ENCODE measurements at regions not wholly inside any gene's neighbourhood (a gene's known extent, or its start where the extent isn't known, plus 50 kb on each side); places are given as distances from the start of the nearest gene placed in this dataset.

DNA sequence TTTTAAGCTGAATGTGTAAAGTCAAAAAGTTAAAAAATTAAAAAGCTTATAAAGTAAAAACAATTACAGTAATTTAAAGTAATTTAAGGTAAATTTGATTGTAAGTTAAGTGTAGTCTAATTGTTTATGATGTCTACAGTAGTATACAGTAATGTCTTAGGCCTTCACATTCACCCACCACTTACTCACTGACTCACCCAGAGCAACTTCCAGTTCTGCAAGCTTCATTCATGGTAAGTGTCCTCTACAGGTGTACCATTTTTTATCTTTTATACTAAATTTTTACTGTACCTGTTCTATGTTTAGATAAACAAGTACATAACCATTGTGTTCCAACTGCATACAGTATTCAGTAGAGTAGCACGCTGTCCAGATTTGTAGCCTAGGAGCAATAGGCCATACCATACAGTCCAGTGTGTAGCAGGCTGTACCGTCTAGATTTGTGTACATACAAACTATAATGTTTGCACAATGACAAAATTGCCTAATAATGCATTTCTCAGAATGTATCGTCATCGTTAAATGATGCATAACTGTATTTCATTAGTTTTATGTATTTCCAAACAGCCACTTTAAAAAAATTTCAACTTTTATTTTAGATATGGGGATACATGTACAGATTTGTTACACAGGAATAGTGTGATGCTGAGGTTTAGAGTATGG is 319.3 kb downstream of the DYSF start:
- Histone ChIP-seq H3K27ac (no peak overlapping the region), H3F3A (ENCODE audit: insufficient read depth, low read depth) (peaks cover 12% of the 10 kb centered on the region), H3K4me3 (no peak overlapping the region), H3K4me1 (replicated peaks; ENCODE audit: insufficient read depth) (peaks cover 14% of the 10 kb centered on the region; the same call in 1 of the 2 replicates), H3K4me2 (no peak overlapping the region), H3K27me3 (ENCODE audit: insufficient read depth, low read depth) (no peaks in the 10 kb centered on the region), H3K9me2 (ENCODE audit: insufficient read depth) (no peaks in the 10 kb centered on the region), H3K79me2 (ENCODE audit: low read depth) (no peaks in the 10 kb centered on the region), H2AFZ (no peak overlapping the region), H3K36me3 (ENCODE audit: low read depth) (no peaks in the 10 kb centered on the region), H3K9me3 (ENCODE audit: insufficient read depth, low read depth) (peaks cover 9% of the 10 kb centered on the region; the same call in 1 of the 2 replicates), H4K20me1 (ENCODE audit: insufficient read depth) (no peaks in the 10 kb centered on the region)
- TF ChIP-seq EZH2 (IDR thresholded peaks at IDR 0.05; ENCODE audit: low read depth): no peak
- TF ChIP-seq, protein P1, sequence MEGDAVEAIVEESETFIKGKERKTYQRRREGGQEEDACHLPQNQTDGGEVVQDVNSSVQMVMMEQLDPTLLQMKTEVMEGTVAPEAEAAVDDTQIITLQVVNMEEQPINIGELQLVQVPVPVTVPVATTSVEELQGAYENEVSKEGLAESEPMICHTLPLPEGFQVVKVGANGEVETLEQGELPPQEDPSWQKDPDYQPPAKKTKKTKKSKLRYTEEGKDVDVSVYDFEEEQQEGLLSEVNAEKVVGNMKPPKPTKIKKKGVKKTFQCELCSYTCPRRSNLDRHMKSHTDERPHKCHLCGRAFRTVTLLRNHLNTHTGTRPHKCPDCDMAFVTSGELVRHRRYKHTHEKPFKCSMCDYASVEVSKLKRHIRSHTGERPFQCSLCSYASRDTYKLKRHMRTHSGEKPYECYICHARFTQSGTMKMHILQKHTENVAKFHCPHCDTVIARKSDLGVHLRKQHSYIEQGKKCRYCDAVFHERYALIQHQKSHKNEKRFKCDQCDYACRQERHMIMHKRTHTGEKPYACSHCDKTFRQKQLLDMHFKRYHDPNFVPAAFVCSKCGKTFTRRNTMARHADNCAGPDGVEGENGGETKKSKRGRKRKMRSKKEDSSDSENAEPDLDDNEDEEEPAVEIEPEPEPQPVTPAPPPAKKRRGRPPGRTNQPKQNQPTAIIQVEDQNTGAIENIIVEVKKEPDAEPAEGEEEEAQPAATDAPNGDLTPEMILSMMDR (conservative IDR thresholded peaks at IDR 0.05): no peak
- intact Hi-C loops (cut with micrococcal nuclease; ENCODE audit: unreplicated experiment): no loop called here
- CTCF ChIA-PET: no interaction called here
- POLR2A ChIA-PET (ENCODE audit: unreplicated experiment): no interaction called here
- BruUV-seq (replicated peaks): no TSS peak
- peak in 1 of 2 experiments; percentile 60 for DNase-seq

DNA sequence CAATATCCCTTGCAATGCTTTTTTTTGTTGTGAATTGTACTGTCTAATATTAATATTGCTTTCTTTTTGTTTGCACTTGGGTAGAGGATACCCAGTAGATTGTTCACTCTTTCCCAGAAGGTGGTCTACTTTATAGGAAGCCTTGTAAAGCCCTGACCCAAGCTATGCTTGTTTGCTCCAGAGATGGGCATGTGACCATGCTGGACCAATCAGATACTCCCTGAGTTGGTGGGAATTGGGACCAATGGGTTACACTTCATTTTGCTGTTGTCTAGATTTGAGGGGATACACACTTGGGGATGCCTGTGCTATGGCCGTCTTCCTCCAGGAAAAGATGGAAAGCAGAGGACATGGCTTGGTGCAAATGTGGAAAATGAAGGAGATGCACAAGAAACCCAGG is 314.3 kb downstream of the DYSF start:
- Histone ChIP-seq H3K4me1 (replicated peaks; ENCODE audit: insufficient read depth) (peaks cover 10% of the 10 kb centered on the region; the same call in 1 of the 2 replicates), H3K9me3 (ENCODE audit: insufficient read depth, low read depth) (peaks cover 9% of the 10 kb centered on the region; the same call in 1 of the 2 replicates), H3K4me2 (no peak overlapping the region), H3K9me2 (ENCODE audit: insufficient read depth) (0 out of 2 replicates have a peak, but pooled peaks cover under 1% of the 10 kb centered on the region), H3K27ac (no peak overlapping the region), H2AFZ (no peak overlapping the region), H3K27me3 (ENCODE audit: insufficient read depth, low read depth) (no peaks in the 10 kb centered on the region), H3K36me3 (ENCODE audit: low read depth) (no peaks in the 10 kb centered on the region), H3F3A (ENCODE audit: insufficient read depth, low read depth) (peaks cover 9% of the 10 kb centered on the region), H4K20me1 (ENCODE audit: insufficient read depth) (no peaks in the 10 kb centered on the region), H3K4me3 (no peak overlapping the region), H3K79me2 (ENCODE audit: low read depth) (no peaks in the 10 kb centered on the region)
- no TSS peak for BruUV-seq (replicated peaks)
- TF ChIP-seq, protein P1 (conservative IDR thresholded peaks at IDR 0.05): no peak
- no peak for TF ChIP-seq EZH2 (IDR thresholded peaks at IDR 0.05; ENCODE audit: low read depth)
- ChIA-PET POLR2A (ENCODE audit: unreplicated experiment) (no interaction called here), CTCF (interaction anchor here (1.1 kb wide), 1 partner anchor 382 kb away, joined by 3 read pairs; no protein-coding TSS in a partner anchor)
- intact Hi-C loops (cut with micrococcal nuclease; ENCODE audit: unreplicated experiment): no loop called here
- no peak for DNase-seq

DNA sequence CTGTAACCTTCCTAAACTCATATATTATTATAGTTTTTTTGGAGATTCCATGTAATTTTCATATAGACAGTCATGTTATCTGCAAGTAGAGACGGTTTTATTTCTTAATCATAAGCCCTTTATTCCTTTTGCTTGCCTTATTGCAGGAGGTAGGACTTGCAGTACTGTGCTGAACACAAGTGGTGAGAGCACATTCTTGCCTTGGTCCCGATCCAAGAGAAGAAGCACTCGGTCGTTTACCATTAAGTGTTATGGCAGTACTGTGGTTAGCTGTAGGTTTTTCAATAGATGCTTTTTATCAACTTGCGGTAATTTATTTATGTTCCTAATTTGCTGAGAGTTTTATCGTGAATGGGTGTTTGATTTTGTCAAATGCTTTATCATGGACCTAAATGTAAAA is 305.7 kb downstream of the DYSF start:
- no peaks in the 10 kb centered on the region for H3K27me3 ChIP-seq (ENCODE audit: insufficient read depth, low read depth)
- DNase-seq: no peak
- H3K4me1 ChIP-seq (replicated peaks; ENCODE audit: insufficient read depth): peaks cover 24% of the 10 kb centered on the region
- no peaks in the 10 kb centered on the region for H3K79me2 ChIP-seq (ENCODE audit: low read depth)
- H4K20me1 ChIP-seq (ENCODE audit: insufficient read depth): no peaks in the 10 kb centered on the region
- CTCF ChIA-PET: interaction anchor here (0.6 kb wide), 1 partner anchor 202 kb away, joined by 3 read pairs; no protein-coding TSS in a partner anchor
- H3K9me3 ChIP-seq (ENCODE audit: insufficient read depth, low read depth): 0 out of 2 replicates have a peak, but pooled peaks cover 9% of the 10 kb centered on the region
- peaks cover 19% of the 10 kb centered on the region for H3F3A ChIP-seq (ENCODE audit: insufficient read depth, low read depth)
- H3K36me3 ChIP-seq (ENCODE audit: low read depth): no peaks in the 10 kb centered on the region
- H3K9me2 ChIP-seq (ENCODE audit: insufficient read depth): peaks cover 10% of the 10 kb centered on the region; the same call in 1 of the 2 replicates
- H3K27ac ChIP-seq: no peak overlapping the region
- H2AFZ ChIP-seq: no peak overlapping the region
- no peak overlapping the region for H3K4me2 ChIP-seq
- no TSS peak for BruUV-seq (replicated peaks)
- TF ChIP-seq, protein P1 (conservative IDR thresholded peaks at IDR 0.05): no peak
- TF ChIP-seq EZH2 (IDR thresholded peaks at IDR 0.05; ENCODE audit: low read depth): no peak
- H3K4me3 ChIP-seq: no peak overlapping the region
- intact Hi-C loops (cut with micrococcal nuclease; ENCODE audit: unreplicated experiment): no loop called here
- POLR2A ChIA-PET (ENCODE audit: unreplicated experiment): no interaction called here

All from PC-9 (cell line).